MV-4-11 (cell line): ENCODE measurements at regions not wholly inside any gene's neighbourhood (a gene's known extent, or its start where the extent isn't known, plus 50 kb on each side); places are given as distances from the start of the nearest gene placed in this dataset.
"Not testable (repeated sequence)": the region's sequence is repeated elsewhere in the genome, so short reads cannot be mapped to it uniquely, and the experiment has no call there.

Source experiments
- DNase-seq: peaks from one replicate; lab custom pipeline; 2025; lab: John Stamatoyannopoulos, UW

DNA sequence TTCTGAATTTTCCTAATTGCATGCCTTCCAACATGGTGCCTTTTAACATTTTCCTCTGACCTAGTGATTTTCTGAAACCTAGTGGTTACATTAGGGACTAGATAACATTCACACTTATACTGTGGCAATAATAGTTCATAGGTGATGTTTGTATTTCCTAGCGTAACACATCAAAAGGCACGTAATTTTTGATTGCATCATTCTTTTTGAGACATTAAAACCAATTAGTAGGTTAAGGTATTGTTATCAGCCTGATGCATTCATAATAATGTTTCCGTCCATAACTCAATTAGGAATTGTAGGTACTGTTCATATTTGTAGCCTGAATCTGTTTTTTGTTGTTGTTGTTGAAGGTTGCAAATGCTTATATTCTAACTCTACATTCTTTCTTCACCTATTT lies 192.4 kb downstream of the ANXA1 start:
- DNase-seq: no peak

DNA sequence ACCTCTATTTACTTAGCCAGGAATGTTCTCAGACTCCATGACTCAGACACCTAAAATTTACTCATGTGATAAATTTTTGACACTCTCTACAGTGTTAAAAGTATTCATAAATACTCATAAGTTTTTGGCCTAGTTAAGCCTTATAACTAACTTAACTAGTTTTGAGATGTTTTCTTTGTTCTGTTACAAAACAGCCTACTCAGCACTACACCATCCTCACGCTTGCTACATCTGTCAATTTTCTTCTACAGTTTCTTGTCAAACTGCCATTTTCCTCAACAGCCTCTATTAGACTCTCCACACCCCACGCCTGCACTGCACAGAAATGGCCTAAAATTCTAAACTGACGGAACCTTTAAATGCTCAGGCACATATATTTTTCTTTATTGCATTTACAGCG lies 195.5 kb downstream of the ANXA1 start:
- DNase-seq: no peak

DNA sequence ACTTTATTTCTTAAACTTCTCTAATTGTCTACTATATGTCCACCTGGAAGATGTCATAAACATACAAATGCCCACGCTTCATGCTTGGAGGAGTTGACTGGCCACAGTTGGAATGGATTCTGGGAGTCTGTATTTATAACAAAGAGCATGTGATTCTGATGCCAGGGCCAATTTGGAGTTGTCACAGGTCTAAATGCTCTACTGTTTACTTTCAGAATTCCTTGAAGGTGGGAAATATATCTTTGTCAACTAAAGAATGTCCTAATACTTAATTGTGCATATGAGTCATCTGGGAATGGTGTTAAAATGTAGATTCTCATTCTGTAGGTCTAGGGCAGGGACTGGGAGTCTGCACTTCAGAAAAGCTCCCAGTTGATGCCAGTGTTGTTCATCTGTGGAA lies 196.1 kb downstream of the ANXA1 start:
- no peak for DNase-seq

GRCh38 chr9:73348471-73348870 lies 196.8 kb downstream of the ANXA1 start:
- DNase-seq: no peak

DNA sequence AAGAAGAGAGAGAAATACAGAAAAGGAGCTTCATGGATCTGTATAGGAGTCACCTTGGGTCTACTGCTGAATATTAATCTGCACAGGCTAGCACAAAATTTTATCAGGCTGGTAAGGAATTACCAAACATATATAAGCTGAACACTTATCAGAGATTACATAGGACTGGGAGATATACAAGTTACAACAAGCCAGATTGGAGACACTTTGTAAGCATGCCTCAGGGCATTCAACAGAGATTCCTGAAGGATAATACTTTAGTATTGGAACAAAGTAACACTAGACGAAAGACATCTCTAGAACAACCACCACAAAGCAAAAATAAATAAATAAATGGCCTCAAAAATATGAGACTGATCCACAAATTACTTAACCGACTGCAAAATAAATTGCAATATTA lies 197.8 kb downstream of the ANXA1 start:
- DNase-seq: no peak

- DNase-seq: no peak
Observed at GRCh38 chr9:73357607-73358006, 205.9 kb downstream of the ANXA1 start.

DNA sequence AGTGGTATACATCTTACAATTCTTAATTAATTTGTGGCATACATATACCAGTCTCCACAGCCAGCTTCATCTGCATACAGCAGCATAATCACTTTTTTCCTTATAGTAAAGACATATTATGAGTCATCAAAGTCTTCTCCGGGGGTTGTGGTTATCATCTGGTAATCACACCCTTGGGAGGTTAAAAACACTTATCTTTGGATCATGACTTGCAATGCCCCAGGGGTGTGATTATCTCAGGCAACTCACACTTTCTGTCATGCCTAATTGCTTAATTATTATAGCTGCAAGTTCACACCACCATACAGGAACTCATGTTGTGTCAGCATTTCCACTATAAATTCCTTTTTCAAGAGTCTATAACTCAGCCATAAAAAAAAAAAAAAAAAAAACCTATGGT lies 218.4 kb downstream of the ANXA1 start:
- DNase-seq: peak; percentile 29

- no peak for DNase-seq
Observed at GRCh38 chr9:73371801-73372200, 220.1 kb downstream of the ANXA1 start.

DNA sequence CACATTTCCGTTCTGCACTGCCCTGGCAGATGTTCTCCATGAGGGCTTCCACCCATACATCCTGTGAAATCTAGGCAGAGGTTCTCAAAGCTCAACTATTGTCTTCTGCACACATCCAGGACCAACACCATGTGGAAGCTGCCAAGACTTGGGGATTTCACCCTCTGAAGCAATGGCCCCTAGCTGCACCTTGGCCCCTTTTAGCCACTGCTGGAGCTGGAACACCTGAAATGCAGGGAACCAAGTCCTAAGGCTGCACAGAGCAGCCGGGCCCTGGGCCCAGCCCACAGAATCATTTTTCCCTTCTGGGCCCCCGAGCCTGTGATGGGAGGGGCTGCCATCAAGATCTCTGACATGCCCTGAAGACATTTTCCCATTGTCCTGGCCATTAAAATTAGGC lies 228.7 kb downstream of the ANXA1 start:
- no peak for DNase-seq

GRCh38 chr9:73402081-73403028 lies 250.7 kb downstream of the ANXA1 start:
- no peak for DNase-seq

GRCh38 chr9:73411494-73411893 lies 259.8 kb downstream of the ANXA1 start:
- DNase-seq: no peak

- DNase-seq: no peak
Observed at GRCh38 chr9:73412874-73413273, 261.2 kb downstream of the ANXA1 start.

GRCh38 chr9:73423891-73424290 lies 272.2 kb downstream of the ANXA1 start:
- DNase-seq: no peak

DNA sequence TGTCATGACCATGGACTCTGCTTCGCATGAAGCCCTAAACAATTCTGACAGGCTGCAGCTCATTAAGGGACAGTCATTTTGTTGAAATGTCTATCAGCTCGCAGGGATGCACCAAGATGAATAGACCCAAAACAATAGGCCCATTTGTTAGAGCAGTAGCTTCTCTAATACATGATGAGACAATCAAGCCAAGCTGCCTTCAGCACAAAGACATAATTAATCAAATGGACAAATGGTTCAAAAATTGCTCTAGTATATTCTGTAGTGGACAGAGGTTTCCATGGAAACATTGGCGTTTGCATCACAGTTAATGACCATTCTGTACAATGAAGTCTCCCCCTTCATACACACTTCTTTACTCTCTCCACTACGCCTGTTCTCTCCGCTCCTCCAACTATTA lies 274.6 kb downstream of the ANXA1 start:
- no peak for DNase-seq

GRCh38 chr9:73434826-73435225 lies 283.2 kb downstream of the ANXA1 start:
- DNase-seq: no peak

- DNase-seq: peak; percentile 95
Observed at GRCh38 chr9:73437758-73438157, 286.1 kb downstream of the ANXA1 start.

DNA sequence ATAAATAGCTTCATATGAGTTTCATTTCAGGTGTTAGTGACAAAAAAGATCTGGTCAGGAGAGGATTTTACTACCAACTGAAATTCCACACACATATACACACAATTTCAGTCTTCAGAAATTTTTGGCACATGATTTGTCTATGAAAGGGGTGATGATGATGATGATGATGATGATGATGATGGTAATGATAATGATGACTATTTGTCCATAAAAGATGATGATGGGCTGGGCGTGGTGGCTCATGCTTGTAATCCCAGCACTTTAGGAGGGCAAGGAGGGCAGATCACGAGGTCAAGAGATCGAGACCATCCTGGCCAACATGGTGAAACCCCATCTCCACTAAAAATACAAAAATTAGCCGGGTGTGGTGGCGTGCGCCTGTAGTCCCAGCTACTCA lies 288.2 kb downstream of the ANXA1 start:
- DNase-seq: not testable (repeated sequence)

- no peak for DNase-seq
Observed at GRCh38 chr9:73441223-73441622, 289.6 kb downstream of the ANXA1 start.

DNA sequence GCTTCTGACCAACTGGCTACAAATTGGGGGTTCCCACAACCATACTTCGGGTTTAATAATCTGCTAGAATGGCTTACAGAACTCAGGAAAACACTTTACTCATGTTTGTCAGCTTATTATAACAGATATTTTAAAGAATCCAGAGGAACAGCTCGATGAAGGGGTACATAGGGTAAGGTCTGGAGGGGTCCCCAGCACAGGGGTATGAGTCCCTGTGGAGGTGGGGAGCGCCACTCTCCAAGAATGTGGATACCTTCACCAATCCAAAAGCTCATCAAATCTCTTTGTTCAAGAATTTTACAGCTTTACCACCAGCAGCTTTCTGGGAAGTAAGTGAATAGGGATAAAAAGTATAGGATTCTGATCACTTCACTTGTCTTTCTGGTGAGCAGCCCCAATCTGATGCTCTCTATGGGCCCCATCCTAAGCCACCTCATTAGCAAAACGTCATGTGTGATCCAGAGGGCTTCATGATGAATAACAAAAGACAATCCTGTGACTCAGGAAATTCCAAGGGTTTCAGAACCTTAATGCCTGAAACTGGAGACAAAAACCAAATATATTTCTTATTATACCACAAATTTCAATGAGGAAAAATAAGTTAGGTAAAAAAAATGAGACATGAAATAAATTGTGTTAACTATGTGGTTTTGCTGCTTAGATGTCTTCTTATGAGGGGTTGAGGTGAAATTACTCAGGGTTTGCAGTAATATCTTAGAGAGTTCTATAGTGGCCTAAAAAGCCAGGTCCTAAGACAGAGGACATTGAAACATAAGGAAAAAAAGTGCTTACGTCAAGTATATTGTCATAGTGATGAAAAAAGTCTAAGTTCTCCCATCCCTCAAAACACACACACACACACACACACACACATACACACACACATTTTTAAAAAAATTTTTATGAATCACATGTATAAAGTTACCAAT lies 290.5 kb downstream of the ANXA1 start:
- DNase-seq: no peak

- DNase-seq: no peak
Observed at GRCh38 chr9:73444821-73445220, 293.2 kb downstream of the ANXA1 start.

GRCh38 chr9:73445384-73445783 lies 293.7 kb downstream of the ANXA1 start:
- DNase-seq: not testable (repeated sequence)

GRCh38 chr9:73446306-73446705 lies 294.6 kb downstream of the ANXA1 start:
- DNase-seq: no peak

GRCh38 chr9:73451003-73451402 lies 299.3 kb downstream of the ANXA1 start:
- no peak for DNase-seq
